GM12873 (cell line): ENCODE measurements at regions not wholly inside any gene's neighbourhood (a gene's known extent, or its start where the extent isn't known, plus 50 kb on each side); places are given as distances from the start of the nearest gene placed in this dataset.

Experiments used
- CTCF ChIP-seq: IDR thresholded peaks from 2 replicates; pipeline ENCODE4 v1.5.1; 2012; ENCODE audit warnings: low read depth, mild to moderate bottlenecking, moderate library complexity, low read length, control low read depth; ENCODE audit not compliant: insufficient read depth; ENCODE audit errors: missing control alignments

- TF ChIP-seq CTCF = no peak
Measured at GRCh38 chr4:173736840-173737239, 206.8 kb upstream of the HAND2 start.

- TF ChIP-seq CTCF = no peak
Measured at GRCh38 chr4:173735585-173735984, 205.6 kb upstream of the HAND2 start.

GRCh38 chr4:173735049-173735448 is 205.0 kb upstream of the HAND2 start:
- no peak for TF ChIP-seq CTCF

GRCh38 chr4:173731257-173731656 is 201.2 kb upstream of the HAND2 start:
- no peak for TF ChIP-seq CTCF

- no peak for TF ChIP-seq CTCF
Measured at GRCh38 chr4:173722075-173722474, 192.0 kb upstream of the HAND2 start.

GRCh38 chr4:173717581-173717980 is 187.6 kb upstream of the HAND2 start:
- TF ChIP-seq CTCF = no peak

- no peak for TF ChIP-seq CTCF
Measured at GRCh38 chr4:173714456-173714855, 184.4 kb upstream of the HAND2 start.
